K562 (cell line): ENCODE measurements at regions not wholly inside any gene's neighbourhood (a gene's known extent, or its start where the extent isn't known, plus 50 kb on each side); places are given as distances from the start of the nearest gene placed in this dataset.

Experiments used
- ATAC-seq: fragments of 200-7000 bp; cut with Tn5 transposase; 3 replicates; pipeline ENCODE4 v1.9.1; 2020; ENCODE audit warnings: moderate library complexity
- BruUV-seq: library from RNA; stranded (reverse); fragments of 400-500 nt; replicated peaks from 2 replicates; lab custom pipeline; 2021; lab: Mats Ljungman, UMichigan
- CTCF ChIA-PET: fragments of 300-600 bp; formaldehyde crosslinking; extraction: SDS; loops from one replicate; lab custom pipeline; 2021; ENCODE audit warnings: low intra/inter-chr PET ratio; lab: Yijun Ruan, JAX
- POLR2A ChIA-PET: fragments of 300-600, 350-650 bp; sonication (Branson Sonifier 250); formaldehyde crosslinking; extraction: SDS; loops from one replicate; lab custom pipeline; 2021; ENCODE audit warnings: antibody characterized with exemption, inconsistent platforms; lab: Yijun Ruan, JAX
- DNase-seq, 4 experiments: peaks; one replicate each; pipeline versions ENCODE4 v3.0.0 to v3.0.0-alpha.2; 2011 to 2018; ENCODE audit warnings: low spot score in 3 of 4, mixed read lengths in 3 of 4; ENCODE audit errors: extremely low read depth in 1 of 4
- FAIRE-seq: peaks from 2 replicates; lab custom pipeline; 2011; peaks lifted over from hg19 to GRCh38; lab: Jason Lieb, UNC
- H2AFZ ChIP-seq: 2 replicates; pipeline ENCODE4 v1.6.0; 2011; ENCODE audit warnings: low read depth, low read length, control low read depth, inconsistent platforms
- H3K27ac ChIP-seq: fragments of 200-600 bp; 3 replicates; pipeline ENCODE4 v1.8.0; 2011; ENCODE audit warnings: low read depth, mild to moderate bottlenecking, control low read depth, inconsistent platforms, low read length, moderate library complexity, mixed read lengths; ENCODE audit errors: extremely low read depth
- H3K27me3 ChIP-seq, 2 experiments: fragments of 300-600 bp in 1 of 2; 2 replicates in 1 of 2; 3 replicates in 1 of 2; pipeline versions ENCODE4 v1.6.0 to v1.8.0; 2011; ENCODE audit warnings: inconsistent platforms in 2 of 2, low read length in 2 of 2, mild to moderate bottlenecking in 1 of 2, mixed read lengths in 1 of 2, moderate library complexity in 1 of 2; ENCODE audit not compliant: control insufficient read depth in 2 of 2, insufficient read depth in 2 of 2
- H3K36me3 ChIP-seq: fragments of 300-600 bp; 3 replicates; pipeline ENCODE4 v1.8.0; 2011; ENCODE audit warnings: mild to moderate bottlenecking, low read length, inconsistent platforms; ENCODE audit not compliant: control insufficient read depth, insufficient read depth
- H3K4me1 ChIP-seq, 2 experiments: fragments of 200-600 bp in 1 of 2; replicated peaks in 1 of 2; 2 replicates in 1 of 2; 3 replicates in 1 of 2; pipeline versions ENCODE4 v1.5.1 to v1.8.0; 2011; ENCODE audit warnings: inconsistent platforms in 2 of 2, low read length in 2 of 2, mild to moderate bottlenecking in 1 of 2, mixed read lengths in 1 of 2, moderate library complexity in 1 of 2; ENCODE audit not compliant: control insufficient read depth in 2 of 2, insufficient read depth in 2 of 2
- H3K4me2 ChIP-seq: 2 replicates; pipeline ENCODE4 v1.6.1; 2011; ENCODE audit warnings: low read length, control low read depth, inconsistent platforms, mixed read lengths; ENCODE audit not compliant: insufficient read depth
- H3K4me3 ChIP-seq: fragments of 200-600 bp; sonication (generic), shearing (Covaris generic); 2 replicates; pipeline ENCODE4 v1.5.1; 2016; ENCODE audit warnings: control low read depth, inconsistent platforms
- H3K79me2 ChIP-seq: fragments of 200-600 bp; 3 replicates; pipeline ENCODE4 v1.8.0; 2011; ENCODE audit warnings: low read length, inconsistent platforms; ENCODE audit not compliant: control insufficient read depth, insufficient read depth
- H3K9ac ChIP-seq, 2 experiments: 2 replicates each; pipeline versions ENCODE4 v1.6.0 to v1.6.1; 2011; ENCODE audit warnings: low read depth in 2 of 2, low read length in 2 of 2, control low read depth in 1 of 2, inconsistent platforms in 1 of 2, mild to moderate bottlenecking in 1 of 2, mixed read lengths in 1 of 2; ENCODE audit not compliant: insufficient read depth in 1 of 2
- H3K9me1 ChIP-seq: one replicate; pipeline ENCODE4 v1.6.0; 2011; ENCODE audit warnings: inconsistent platforms, mild to moderate bottlenecking, low read length, moderate library complexity; ENCODE audit not compliant: control insufficient read depth, insufficient read depth
- H3K9me3 ChIP-seq: replicated peaks from 2 replicates; pipeline ENCODE4 v1.5.1; 2011; ENCODE audit warnings: low read depth, low read length, inconsistent platforms; ENCODE audit not compliant: control insufficient read depth, insufficient read depth
- H4K20me1 ChIP-seq: replicated peaks from 2 replicates; pipeline ENCODE4 v1.6.1; 2011; ENCODE audit warnings: low read length, inconsistent platforms, mixed read lengths; ENCODE audit not compliant: control insufficient read depth, insufficient read depth
- HDAC3 ChIP-seq: fragments of 450-650 bp; IDR thresholded peaks from 2 replicates; pipeline ENCODE4 v1.6.1; 2018; ENCODE audit warnings: borderline replicate concordance, mild to moderate bottlenecking, moderate library complexity; ENCODE audit not compliant: partially characterized antibody
- RAD21 ChIP-seq, 2 experiments: fragments of 250-450 bp in 1 of 2; fragments of 450-650 bp in 1 of 2; sonication (Bioruptor Pico) in 1 of 2; formaldehyde crosslinking in 1 of 2; IDR thresholded peaks in 1 of 2; conservative IDR thresholded peaks in 1 of 2; 2 replicates each; pipeline versions ENCODE4 v1.4.0 to v1.8.0; 2020 to 2022; ENCODE audit warnings: mild to moderate bottlenecking in 2 of 2, moderate library complexity in 1 of 2
- WGBS: fragments of 100-300 bp; shearing (Covaris generic); methylation state at CpG from one replicate; pipeline ENCODE4 v1.1.6; 2016; ENCODE audit warnings: low coverage, mixed read lengths; ENCODE audit not compliant: insufficient coverage; ENCODE audit errors: missing lambda C conversion rate; 5-methylcytosine and 5-hydroxymethylcytosine counted together
- in situ Hi-C: fragments of 300-500 bp; cut with MboI; formaldehyde crosslinking; loops from 4 replicates; pipeline ENCODE4 v1.15.0; 2018; ENCODE audit warnings: inconsistent platforms, mixed read lengths
- intact Hi-C: fragments of 100-400 bp; cut with micrococcal nuclease; formaldehyde crosslinking; loops from 2 replicates; pipeline ENCODE4 v1.14.2; 2022
- TF ChIP-seq, protein P1 (sequence below), 3 experiments: IDR thresholded peaks in 2 of 3; conservative IDR thresholded peaks in 1 of 3; 2 replicates each; pipeline ENCODE4 v1.5.1; 2011 to 2012; ENCODE audit warnings: low read length in 3 of 3, mild to moderate bottlenecking in 3 of 3, control low read depth in 2 of 3, improper control_type of control experiment in 1 of 3, inconsistent platforms in 1 of 3, low read depth in 1 of 3, mixed read lengths in 1 of 3, moderate library complexity in 1 of 3; ENCODE audit not compliant: insufficient read depth in 2 of 3

DNA sequence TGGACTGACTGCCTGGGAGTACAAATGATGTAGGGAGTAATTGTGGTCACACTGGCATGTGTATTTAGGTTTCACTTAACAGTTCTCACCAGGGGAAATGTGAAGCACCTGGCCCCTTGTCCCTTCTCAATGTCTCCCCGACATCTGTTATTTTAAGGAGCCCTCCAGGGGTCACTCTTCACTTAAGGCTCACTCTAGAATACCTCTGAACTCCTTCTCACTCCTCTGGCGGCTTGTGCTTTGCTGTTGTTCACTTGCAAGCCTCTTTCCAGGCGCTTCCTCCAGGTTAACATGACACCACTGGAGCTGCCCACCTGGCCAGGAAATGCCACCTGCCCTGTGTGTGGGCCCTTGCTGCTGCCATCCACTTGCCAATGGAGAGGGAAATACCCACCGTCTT is 56.5 kb upstream of the GZMB start:
- intact Hi-C loops (no loop called here), in situ Hi-C loops (loop anchor here (25.0 kb wide), 1 partner anchor 353 kb away; the partner anchor contains the start of genes ADCY4 and RIPK3)
- no peaks in the 10 kb centered on the region for H3K79me2 ChIP-seq
- H3K36me3 ChIP-seq, result no peaks in the 10 kb centered on the region
- DNase-seq (peak; percentile 13 to 41 (median 21)), FAIRE-seq (peak; percentile 42), ATAC-seq (peak; percentile 80)
- CTCF ChIA-PET, result no interaction called here
- POLR2A ChIA-PET, result interaction anchor here (1.0 kb wide), 1 partner anchor 10 kb away, joined by 3 read pairs; no protein-coding TSS in a partner anchor
- H3K9ac ChIP-seq, result no peak overlapping the region
- peaks cover 5% of the 10 kb centered on the region for H3K9me3 ChIP-seq
- peak overlapping the region; percentile 55; the same call in 1 of the 2 replicates for H2AFZ ChIP-seq
- no peak overlapping the region for H3K4me2 ChIP-seq
- no peak for TF ChIP-seq HDAC3
- TF ChIP-seq, protein P1, sequence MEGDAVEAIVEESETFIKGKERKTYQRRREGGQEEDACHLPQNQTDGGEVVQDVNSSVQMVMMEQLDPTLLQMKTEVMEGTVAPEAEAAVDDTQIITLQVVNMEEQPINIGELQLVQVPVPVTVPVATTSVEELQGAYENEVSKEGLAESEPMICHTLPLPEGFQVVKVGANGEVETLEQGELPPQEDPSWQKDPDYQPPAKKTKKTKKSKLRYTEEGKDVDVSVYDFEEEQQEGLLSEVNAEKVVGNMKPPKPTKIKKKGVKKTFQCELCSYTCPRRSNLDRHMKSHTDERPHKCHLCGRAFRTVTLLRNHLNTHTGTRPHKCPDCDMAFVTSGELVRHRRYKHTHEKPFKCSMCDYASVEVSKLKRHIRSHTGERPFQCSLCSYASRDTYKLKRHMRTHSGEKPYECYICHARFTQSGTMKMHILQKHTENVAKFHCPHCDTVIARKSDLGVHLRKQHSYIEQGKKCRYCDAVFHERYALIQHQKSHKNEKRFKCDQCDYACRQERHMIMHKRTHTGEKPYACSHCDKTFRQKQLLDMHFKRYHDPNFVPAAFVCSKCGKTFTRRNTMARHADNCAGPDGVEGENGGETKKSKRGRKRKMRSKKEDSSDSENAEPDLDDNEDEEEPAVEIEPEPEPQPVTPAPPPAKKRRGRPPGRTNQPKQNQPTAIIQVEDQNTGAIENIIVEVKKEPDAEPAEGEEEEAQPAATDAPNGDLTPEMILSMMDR (IDR thresholded peaks at IDR 0.05 in 2 of 3, conservative IDR thresholded peaks at IDR 0.05 in 1 of 3; ENCODE audit: insufficient read depth in 2 of 3, low read depth in 1 of 3, low read length in 3 of 3), result peak; percentile 32 to 49 (median 40); a peak in 4 of 6 replicates
- peak in 1 of 2 experiments; percentile 30; a peak in 1 of 4 replicates for TF ChIP-seq RAD21 (CRISPR knock-in tag; conservative IDR thresholded peaks at IDR 0.05 in 1 of 2, IDR thresholded peaks at IDR 0.05 in 1 of 2)
- no peaks in the 10 kb centered on the region for H3K27me3 ChIP-seq
- H3K4me3 ChIP-seq, result no peak overlapping the region
- no peak overlapping the region for H3K27ac ChIP-seq
- WGBS, result 51% methylated on average over 4 of the region's 4 CpGs
- no peaks in the 10 kb centered on the region for H3K9me1 ChIP-seq
- BruUV-seq, result no TSS peak
- no peaks in the 10 kb centered on the region for H4K20me1 ChIP-seq
- H3K4me1 ChIP-seq, result peaks cover 0 to 24% of the 10 kb centered on the region in 2 experiments; a peak in 3 of 5 replicates
